VCaP (cell line): ENCODE measurements at regions not wholly inside any gene's neighbourhood (a gene's known extent, or its start where the extent isn't known, plus 50 kb on each side); places are given as distances from the start of the nearest gene placed in this dataset.

Experiments used
- H3K27ac ChIP-seq: fragments of 450-650 bp; 2 replicates; pipeline ENCODE4 v1.5.1; 2017
- TF ChIP-seq, protein P1 (sequence below): fragments of 450-650 bp; conservative IDR thresholded peaks from 2 replicates; pipeline ENCODE4 v1.5.1; 2017; ENCODE audit warnings: mild to moderate bottlenecking, moderate library complexity

DNA sequence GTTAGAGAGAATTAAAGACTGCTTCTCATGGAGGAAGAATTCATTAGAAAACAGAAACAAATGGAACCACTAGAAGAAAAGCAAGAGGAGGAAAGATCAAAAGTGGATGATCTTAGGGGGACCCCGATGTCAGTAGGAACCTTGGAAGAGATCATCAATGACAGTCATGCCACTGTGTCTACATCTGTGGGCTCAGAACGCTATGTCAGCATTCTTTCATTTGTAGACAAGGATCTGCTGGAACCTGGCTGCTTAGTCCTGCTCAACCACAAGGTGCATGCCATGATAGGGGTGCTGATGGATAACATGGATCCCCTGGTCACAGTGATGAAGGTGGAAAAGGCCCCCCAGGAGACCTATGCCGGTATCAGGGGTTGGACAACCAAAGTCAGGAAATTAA, 154.4 kb upstream of the CHRM2 start:
- TF ChIP-seq, protein P1, sequence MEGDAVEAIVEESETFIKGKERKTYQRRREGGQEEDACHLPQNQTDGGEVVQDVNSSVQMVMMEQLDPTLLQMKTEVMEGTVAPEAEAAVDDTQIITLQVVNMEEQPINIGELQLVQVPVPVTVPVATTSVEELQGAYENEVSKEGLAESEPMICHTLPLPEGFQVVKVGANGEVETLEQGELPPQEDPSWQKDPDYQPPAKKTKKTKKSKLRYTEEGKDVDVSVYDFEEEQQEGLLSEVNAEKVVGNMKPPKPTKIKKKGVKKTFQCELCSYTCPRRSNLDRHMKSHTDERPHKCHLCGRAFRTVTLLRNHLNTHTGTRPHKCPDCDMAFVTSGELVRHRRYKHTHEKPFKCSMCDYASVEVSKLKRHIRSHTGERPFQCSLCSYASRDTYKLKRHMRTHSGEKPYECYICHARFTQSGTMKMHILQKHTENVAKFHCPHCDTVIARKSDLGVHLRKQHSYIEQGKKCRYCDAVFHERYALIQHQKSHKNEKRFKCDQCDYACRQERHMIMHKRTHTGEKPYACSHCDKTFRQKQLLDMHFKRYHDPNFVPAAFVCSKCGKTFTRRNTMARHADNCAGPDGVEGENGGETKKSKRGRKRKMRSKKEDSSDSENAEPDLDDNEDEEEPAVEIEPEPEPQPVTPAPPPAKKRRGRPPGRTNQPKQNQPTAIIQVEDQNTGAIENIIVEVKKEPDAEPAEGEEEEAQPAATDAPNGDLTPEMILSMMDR: no peak
- H3K27ac ChIP-seq: no peak overlapping the region

DNA sequence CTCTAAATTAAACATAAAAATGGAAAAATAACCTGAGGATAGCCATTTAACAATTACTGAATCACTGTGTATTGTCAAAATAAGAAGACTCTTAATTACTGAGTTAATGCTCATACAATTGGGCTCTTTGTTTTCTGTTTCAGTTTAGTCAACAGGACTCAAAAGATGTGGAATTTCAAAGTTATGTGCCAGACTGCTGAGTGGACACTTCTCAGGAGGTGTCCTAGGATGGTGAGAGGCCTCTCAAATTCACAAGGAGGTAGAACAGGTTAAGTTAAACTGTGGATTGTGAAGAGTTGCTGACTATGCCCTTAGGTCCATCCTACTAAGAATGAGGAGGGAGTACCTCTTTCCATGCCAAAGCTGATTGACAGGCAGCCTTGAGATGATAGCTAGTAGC, 157.7 kb upstream of the CHRM2 start:
- TF ChIP-seq, protein P1: no peak

DNA sequence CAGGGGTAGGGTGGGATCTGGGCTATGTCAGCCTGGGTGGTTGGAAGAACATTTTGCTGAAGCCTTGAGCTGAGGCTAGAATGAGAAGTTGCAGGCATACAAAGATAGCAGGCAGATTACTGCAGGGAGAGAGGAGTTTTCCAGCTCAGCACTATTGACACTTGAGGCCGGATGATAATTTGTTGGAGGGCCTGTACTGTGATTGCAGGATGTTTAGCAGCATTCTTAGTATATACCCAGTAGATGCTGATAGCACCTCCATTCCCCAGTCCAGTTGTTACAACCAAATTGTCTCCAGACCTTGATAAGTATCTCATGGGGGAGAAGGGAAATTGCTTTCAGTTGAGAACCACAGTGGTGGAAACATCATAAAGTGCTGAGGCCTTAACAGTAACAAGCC, 158.6 kb upstream of the CHRM2 start:
- H3K27ac ChIP-seq: no peak overlapping the region
- TF ChIP-seq, protein P1: no peak

More for the DNA sequence above, 157.7 kb upstream of the CHRM2 start:
- no peak overlapping the region for H3K27ac ChIP-seq

DNA sequence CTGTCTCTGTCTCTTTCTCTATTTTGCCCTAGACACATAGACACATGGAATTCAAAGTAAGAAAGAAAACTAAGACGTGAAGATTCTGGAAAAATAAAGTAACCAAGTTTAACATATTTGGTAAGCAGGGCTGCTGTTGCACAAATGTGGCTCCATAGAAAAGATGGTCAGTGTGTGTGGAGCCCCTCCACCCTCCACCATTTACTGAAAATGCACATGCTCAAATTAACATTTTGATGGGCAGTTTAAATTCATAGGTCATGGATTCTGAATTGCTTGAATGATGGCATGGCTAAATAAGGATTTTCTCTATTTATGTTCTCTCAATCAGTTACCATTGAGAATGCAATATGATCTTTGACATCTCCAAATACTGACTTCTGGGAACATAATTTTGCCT, 165.5 kb upstream of the CHRM2 start:
- TF ChIP-seq, protein P1: no peak
- no peak overlapping the region for H3K27ac ChIP-seq

DNA sequence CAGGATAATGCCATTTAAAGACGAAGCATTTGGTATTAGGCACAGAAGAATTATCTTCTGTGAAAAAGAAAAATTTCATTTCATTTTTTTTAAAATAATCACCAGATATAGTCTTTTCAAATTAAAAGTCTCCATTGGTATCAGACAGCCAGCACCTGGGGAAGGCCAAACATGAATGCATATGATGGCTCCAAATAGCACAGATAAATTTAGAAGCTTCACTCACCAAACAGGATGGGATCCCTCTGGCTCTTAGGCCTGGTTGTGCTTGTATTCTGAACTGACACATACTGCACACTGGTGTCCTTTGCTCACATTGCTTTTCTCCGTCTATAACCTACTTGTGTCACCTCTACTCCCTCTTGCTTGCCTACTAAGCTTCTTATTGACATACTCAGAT, 169.5 kb upstream of the CHRM2 start:
- TF ChIP-seq, protein P1: no peak
- no peak overlapping the region for H3K27ac ChIP-seq

DNA sequence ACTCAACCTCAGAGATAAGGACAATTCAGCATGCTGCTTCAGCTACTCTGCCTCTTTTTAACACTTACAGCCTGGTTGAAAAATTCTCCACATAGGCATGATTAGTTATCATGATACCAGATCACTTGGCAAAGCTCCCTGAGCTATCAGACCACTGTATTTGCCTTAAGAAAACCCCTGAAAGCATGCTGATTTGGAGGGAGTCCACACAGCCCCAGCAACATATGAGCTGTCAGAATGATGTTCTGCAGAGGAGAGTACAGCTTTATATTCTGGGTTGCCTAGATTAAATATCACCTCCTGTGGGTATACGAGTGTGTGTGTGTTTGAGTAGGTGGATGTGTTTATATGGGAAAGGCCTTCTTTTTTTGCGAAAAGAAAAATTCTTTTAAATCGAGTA, 170.2 kb upstream of the CHRM2 start:
- TF ChIP-seq, protein P1: no peak
- H3K27ac ChIP-seq: no peak overlapping the region

DNA sequence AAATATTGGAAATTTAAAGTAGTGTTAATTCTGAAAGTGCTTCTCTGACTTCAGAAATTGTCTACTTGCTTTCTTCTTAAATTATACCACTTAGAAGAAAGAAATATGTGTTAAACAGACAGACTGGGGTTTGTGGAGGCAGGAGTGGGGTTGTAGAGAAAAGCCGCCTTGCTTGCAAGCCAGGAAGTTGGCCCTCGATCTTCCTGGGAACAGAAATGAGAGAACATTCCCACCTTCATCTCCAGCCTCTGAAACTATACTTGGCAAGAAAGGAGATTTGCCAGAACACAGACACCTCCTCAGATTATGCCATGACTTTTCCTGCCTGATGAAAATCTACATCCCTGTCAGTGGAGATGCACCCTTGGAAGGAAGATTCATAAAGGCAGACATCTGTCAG, 171.2 kb upstream of the CHRM2 start:
- H3K27ac ChIP-seq: no peak overlapping the region
- TF ChIP-seq, protein P1: no peak
